ENCODE measurements at regions not wholly inside any gene's neighbourhood (a gene's known extent, or its start where the extent isn't known, plus 50 kb on each side); places are given as distances from the start of the nearest gene placed in this dataset.

DNA sequence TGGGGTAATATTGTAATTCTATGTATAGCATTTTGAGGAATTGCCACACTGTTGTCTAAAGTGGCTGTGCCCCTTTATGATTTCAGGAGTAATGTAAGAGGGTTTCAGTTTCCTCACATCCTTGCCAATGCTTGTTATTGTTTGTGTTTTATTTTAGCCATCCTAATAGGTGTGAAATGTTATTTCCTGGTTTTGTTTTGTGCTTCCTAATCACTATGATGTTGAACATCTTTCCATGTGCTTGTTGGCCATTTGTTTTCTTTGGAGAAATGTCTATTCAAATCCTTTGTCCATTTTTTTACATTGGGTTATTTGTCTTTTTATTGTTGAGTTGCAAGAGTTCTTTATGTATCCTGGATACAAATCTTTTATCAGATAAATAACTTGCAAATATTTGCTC lies 97.3 kb upstream of the MLIP start:
- TF ChIP-seq, protein P1, sequence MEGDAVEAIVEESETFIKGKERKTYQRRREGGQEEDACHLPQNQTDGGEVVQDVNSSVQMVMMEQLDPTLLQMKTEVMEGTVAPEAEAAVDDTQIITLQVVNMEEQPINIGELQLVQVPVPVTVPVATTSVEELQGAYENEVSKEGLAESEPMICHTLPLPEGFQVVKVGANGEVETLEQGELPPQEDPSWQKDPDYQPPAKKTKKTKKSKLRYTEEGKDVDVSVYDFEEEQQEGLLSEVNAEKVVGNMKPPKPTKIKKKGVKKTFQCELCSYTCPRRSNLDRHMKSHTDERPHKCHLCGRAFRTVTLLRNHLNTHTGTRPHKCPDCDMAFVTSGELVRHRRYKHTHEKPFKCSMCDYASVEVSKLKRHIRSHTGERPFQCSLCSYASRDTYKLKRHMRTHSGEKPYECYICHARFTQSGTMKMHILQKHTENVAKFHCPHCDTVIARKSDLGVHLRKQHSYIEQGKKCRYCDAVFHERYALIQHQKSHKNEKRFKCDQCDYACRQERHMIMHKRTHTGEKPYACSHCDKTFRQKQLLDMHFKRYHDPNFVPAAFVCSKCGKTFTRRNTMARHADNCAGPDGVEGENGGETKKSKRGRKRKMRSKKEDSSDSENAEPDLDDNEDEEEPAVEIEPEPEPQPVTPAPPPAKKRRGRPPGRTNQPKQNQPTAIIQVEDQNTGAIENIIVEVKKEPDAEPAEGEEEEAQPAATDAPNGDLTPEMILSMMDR (IDR thresholded peaks at IDR 0.05), result no peak
- TF ChIP-seq POLR2A (IDR thresholded peaks at IDR 0.05), result no peak

Measured in Peyer's patch (tissue), 4 donors.